ENCODE measurements at regions not wholly inside any gene's neighbourhood (a gene's known extent, or its start where the extent isn't known, plus 50 kb on each side); places are given as distances from the start of the nearest gene placed in this dataset.

DNA sequence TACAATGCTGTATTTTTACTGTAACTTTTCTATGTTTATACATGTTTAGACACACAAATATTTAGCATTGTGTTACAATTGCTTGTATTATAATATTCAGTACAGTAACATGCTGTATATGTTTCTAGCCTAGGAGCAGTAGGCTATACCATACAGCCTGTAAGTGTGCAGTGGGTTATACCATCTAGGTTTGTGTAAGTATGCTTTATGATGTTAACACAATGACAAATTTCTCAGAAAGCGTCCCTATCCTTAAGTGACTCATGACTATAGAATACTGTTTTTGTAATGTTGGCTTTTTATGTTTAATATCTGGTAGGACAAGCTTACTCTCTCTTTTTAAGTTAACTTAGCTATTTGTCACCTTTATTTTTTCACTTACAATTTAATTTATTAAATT, 127.5 kb upstream of the THRB start:
- 72 to 87% methylated on average over 1 of the region's 1 CpG for WGBS, 2 donors
- ATAC-seq (no peak), DNase-seq (no peak)
- H3K36me3 ChIP-seq (replicated peaks in 1 of 2; ENCODE audit: insufficient read depth in 1 of 2, low read depth in 2 of 2): no peaks in the 10 kb centered on the region
- no peak overlapping the region for H3K4me3 ChIP-seq
- H3K9me3 ChIP-seq: no peaks in the 10 kb centered on the region
- no peak for TF ChIP-seq POLR2A (IDR thresholded peaks at IDR 0.05)
- TF ChIP-seq, protein P1, sequence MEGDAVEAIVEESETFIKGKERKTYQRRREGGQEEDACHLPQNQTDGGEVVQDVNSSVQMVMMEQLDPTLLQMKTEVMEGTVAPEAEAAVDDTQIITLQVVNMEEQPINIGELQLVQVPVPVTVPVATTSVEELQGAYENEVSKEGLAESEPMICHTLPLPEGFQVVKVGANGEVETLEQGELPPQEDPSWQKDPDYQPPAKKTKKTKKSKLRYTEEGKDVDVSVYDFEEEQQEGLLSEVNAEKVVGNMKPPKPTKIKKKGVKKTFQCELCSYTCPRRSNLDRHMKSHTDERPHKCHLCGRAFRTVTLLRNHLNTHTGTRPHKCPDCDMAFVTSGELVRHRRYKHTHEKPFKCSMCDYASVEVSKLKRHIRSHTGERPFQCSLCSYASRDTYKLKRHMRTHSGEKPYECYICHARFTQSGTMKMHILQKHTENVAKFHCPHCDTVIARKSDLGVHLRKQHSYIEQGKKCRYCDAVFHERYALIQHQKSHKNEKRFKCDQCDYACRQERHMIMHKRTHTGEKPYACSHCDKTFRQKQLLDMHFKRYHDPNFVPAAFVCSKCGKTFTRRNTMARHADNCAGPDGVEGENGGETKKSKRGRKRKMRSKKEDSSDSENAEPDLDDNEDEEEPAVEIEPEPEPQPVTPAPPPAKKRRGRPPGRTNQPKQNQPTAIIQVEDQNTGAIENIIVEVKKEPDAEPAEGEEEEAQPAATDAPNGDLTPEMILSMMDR (IDR thresholded peaks at IDR 0.05): no peak
- intact Hi-C loops (cut with DNase I): no loop called here
- H3K27me3 ChIP-seq: no peaks in the 10 kb centered on the region
- no peak overlapping the region for H3K27ac ChIP-seq
- no peaks in the 10 kb centered on the region for H3K4me1 ChIP-seq

DNA sequence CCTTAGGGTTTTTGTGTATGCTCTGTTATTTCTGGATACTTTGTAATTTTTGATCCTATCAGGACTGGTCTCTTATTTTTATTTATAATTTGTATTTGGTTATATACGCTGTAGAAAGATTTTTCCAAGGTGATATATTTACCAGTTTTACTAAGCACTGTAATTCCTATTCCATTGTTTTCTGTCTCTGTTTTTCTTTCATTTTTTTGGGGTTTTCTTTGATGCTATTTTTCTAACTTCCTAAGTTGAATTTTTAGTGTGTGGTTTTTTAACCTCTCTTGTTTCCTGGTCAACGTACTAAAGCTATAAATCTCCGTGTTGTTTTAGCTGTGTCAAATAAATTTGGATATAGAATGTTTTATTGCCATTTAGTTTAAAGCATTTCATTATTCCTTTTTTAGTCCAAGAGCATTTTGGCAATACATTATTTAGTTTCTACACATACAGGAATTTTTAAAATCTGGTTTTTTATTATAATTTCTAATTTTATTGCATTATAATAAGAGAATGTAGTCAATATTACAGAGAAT, 128.1 kb upstream of the THRB start:
- H3K27ac ChIP-seq: no peak overlapping the region
- TF ChIP-seq POLR2A (IDR thresholded peaks at IDR 0.05): no peak
- TF ChIP-seq, protein P1 (IDR thresholded peaks at IDR 0.05): no peak
- intact Hi-C loops (cut with DNase I): no loop called here
- H3K27me3 ChIP-seq: no peaks in the 10 kb centered on the region
- H3K4me3 ChIP-seq: no peak overlapping the region
- no peak for DNase-seq
- 76 to 81% methylated on average over 3 of the region's 3 CpGs for WGBS, 2 donors
- no peak for ATAC-seq
- H3K4me1 ChIP-seq: no peaks in the 10 kb centered on the region
- no peaks in the 10 kb centered on the region for H3K36me3 ChIP-seq (replicated peaks in 1 of 2; ENCODE audit: insufficient read depth in 1 of 2, low read depth in 2 of 2)
- H3K9me3 ChIP-seq: no peaks in the 10 kb centered on the region

DNA sequence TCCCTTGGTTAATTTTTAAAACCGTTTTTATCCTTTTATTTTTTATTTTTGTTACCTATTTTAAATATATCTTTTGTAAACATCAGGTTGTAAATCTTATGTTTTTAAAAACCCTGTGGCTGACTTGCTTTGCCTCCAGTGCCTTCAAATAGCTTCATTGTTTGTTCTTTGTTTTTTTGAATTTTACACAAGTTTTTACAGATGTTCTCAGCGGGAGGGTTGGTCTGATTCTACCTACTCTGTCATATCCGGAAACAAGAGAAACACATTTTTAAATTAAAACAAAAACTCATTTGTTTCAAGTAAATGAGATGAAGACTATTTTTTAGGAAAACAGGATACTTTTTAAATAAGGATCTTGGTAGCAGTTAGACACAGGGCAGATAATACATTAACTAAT, 129.0 kb upstream of the THRB start:
- Histone ChIP-seq H3K9me3 (no peaks in the 10 kb centered on the region), H3K27me3 (no peaks in the 10 kb centered on the region), H3K4me1 (no peaks in the 10 kb centered on the region), H3K27ac (no peak overlapping the region), H3K4me3 (no peak overlapping the region), H3K36me3 (replicated peaks in 1 of 2; ENCODE audit: insufficient read depth in 1 of 2, low read depth in 2 of 2) (no peaks in the 10 kb centered on the region)
- DNase-seq (no peak), ATAC-seq (no peak)
- WGBS, 2 donors: 69 to 71% methylated on average over 3 of the region's 3 CpGs
- no peak for TF ChIP-seq POLR2A (IDR thresholded peaks at IDR 0.05)
- TF ChIP-seq, protein P1 (IDR thresholded peaks at IDR 0.05): no peak
- intact Hi-C loops (cut with DNase I): no loop called here

DNA sequence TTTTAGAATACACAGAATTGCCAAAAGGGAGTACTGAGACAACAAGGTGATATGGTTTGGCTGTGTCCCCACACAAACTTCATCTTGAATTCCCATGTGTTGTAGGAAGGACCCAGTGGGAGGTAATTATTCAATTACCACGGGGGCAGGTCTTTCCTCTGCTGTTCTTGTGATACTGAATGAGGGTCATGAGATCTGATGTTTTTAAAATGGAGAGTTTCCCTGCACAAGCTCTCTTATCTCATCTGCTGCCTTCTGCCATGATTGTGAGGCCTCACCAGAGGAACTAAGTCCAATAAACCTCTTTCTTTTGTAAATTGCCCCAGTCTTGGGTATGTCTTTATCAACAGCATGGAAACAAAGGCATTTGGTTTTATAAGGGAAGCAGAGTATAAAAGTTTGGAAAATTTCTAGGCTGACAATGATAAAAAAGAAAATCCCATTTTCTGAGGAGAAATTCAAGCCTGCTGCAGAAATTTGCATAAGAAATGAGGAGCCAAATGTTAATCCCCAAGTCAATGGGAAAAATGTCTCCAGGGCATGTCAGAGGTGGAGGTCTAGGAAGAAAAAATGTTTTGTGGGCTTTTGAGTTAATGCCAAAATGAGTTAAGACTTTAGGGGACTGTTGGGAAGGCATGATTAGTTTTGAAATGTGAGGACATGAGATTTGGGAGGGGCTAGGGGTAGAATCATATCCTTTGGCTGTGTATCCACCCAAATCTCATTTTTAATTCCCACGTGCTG, 130.5 kb upstream of the THRB start:
- no peak overlapping the region for H3K27ac ChIP-seq
- H3K4me3 ChIP-seq: no peak overlapping the region
- no peaks in the 10 kb centered on the region for H3K36me3 ChIP-seq (replicated peaks in 1 of 2; ENCODE audit: insufficient read depth in 1 of 2, low read depth in 2 of 2)
- ATAC-seq (no peak), DNase-seq (no peak)
- TF ChIP-seq, protein P1 (IDR thresholded peaks at IDR 0.05): no peak
- no peak for TF ChIP-seq POLR2A (IDR thresholded peaks at IDR 0.05)
- intact Hi-C loops (cut with DNase I): no loop called here
- 39 to 42% methylated on average over 2 of the region's 2 CpGs for WGBS, 2 donors
- H3K9me3 ChIP-seq: no peaks in the 10 kb centered on the region
- peaks cover 11% of the 10 kb centered on the region for H3K4me1 ChIP-seq
- H3K27me3 ChIP-seq: no peaks in the 10 kb centered on the region
